ENCODE measurements at regions not wholly inside any gene's neighbourhood (a gene's known extent, or its start where the extent isn't known, plus 50 kb on each side); places are given as distances from the start of the nearest gene placed in this dataset.

DNA sequence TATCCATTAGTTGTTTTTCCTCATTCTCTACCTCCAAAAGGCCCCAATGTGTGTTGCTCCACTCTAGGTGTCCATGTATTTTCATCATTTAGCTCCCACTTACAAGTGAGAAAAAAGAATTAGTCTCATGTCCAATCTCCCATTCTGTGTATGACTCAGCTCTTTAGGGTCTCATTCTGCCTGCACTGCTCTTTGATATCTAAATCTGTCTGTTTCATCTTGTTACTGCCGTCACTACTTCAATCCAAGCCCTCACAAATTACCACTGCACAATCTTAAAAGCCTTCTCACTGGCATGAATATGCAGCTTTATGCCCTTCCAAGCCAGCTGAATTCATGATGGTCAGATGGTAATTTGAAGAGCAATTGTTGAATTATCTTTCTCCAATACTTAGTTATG, 480.5 kb downstream of the TRIB2 start:
- intact Hi-C loops (cut with DNase I): no loop called here
- H3K27me3 ChIP-seq: no peaks in the 10 kb centered on the region
- H3K36me3 ChIP-seq (replicated peaks in 1 of 2; ENCODE audit: insufficient read depth in 1 of 2, low read depth in 2 of 2): no peaks in the 10 kb centered on the region
- DNase-seq (no peak), ATAC-seq (no peak)
- H3K4me1 ChIP-seq: no peaks in the 10 kb centered on the region
- TF ChIP-seq, protein P1, sequence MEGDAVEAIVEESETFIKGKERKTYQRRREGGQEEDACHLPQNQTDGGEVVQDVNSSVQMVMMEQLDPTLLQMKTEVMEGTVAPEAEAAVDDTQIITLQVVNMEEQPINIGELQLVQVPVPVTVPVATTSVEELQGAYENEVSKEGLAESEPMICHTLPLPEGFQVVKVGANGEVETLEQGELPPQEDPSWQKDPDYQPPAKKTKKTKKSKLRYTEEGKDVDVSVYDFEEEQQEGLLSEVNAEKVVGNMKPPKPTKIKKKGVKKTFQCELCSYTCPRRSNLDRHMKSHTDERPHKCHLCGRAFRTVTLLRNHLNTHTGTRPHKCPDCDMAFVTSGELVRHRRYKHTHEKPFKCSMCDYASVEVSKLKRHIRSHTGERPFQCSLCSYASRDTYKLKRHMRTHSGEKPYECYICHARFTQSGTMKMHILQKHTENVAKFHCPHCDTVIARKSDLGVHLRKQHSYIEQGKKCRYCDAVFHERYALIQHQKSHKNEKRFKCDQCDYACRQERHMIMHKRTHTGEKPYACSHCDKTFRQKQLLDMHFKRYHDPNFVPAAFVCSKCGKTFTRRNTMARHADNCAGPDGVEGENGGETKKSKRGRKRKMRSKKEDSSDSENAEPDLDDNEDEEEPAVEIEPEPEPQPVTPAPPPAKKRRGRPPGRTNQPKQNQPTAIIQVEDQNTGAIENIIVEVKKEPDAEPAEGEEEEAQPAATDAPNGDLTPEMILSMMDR (IDR thresholded peaks at IDR 0.05): no peak
- TF ChIP-seq POLR2A (IDR thresholded peaks at IDR 0.05): no peak
- 71 to 72% methylated on average over 1 of the region's 1 CpG for WGBS, 2 donors
- no peak overlapping the region for H3K27ac ChIP-seq
- no peaks in the 10 kb centered on the region for H3K9me3 ChIP-seq
- no peak overlapping the region for H3K4me3 ChIP-seq

DNA sequence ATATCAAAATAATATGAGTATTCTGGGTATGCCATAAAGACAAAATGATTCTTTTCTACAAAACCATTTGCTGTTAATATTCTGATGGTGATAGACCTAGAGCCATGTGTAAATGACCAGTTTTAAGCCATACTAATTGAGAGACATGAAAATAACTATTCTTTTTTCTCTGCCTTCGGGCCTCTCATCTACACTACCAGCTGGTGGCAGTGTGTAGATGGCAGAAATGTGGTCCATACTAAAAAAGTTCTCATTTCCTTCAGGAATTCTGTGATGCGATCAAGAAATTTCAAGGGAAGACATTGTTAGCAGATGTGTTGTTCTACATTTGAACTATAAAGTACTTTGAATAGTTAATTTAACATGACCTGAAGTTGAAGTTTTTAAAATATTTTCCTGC, 485.2 kb downstream of the TRIB2 start:
- WGBS, 2 donors: 52 to 58% methylated on average over 2 of the region's 2 CpGs
- no peaks in the 10 kb centered on the region for H3K27me3 ChIP-seq
- DNase-seq (peak in 2 of 4 donors; percentile 3 to 9), ATAC-seq (no peak)
- H3K4me3 ChIP-seq: no peak overlapping the region
- H3K27ac ChIP-seq: no peak overlapping the region
- no peaks in the 10 kb centered on the region for H3K4me1 ChIP-seq
- H3K36me3 ChIP-seq (replicated peaks in 1 of 2; ENCODE audit: insufficient read depth in 1 of 2, low read depth in 2 of 2): no peaks in the 10 kb centered on the region
- intact Hi-C loops (cut with DNase I): no loop called here
- TF ChIP-seq POLR2A (IDR thresholded peaks at IDR 0.05): no peak
- TF ChIP-seq, protein P1 (IDR thresholded peaks at IDR 0.05): peak in 6 of 7 experiments; percentile 10 to 21 (median 14)
- H3K9me3 ChIP-seq: no peaks in the 10 kb centered on the region

DNA sequence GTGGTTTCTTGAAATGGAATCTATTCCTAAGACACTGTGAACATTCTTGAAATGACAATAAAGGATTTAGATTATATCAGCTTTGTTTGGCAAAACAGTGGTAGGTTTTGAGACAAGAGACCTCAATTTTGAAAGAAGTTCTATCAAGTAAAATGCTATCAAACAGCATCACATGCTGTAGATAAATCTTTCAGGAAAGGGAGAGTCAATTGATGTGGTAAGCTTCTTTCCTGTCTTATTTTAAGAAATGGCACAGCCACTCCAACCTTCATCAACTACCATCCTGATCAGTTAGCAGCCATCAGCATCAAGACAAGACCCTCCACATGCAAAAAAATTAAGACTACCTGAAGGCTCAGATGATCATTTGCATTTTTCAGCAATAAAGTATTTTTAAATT, 495.4 kb downstream of the TRIB2 start:
- H3K9me3 ChIP-seq: no peaks in the 10 kb centered on the region
- DNase-seq (no peak), ATAC-seq (no peak)
- intact Hi-C loops (cut with DNase I): no loop called here
- H3K4me1 ChIP-seq: no peaks in the 10 kb centered on the region
- H3K36me3 ChIP-seq (replicated peaks in 1 of 2; ENCODE audit: insufficient read depth in 1 of 2, low read depth in 2 of 2): no peaks in the 10 kb centered on the region
- no peaks in the 10 kb centered on the region for H3K27me3 ChIP-seq
- H3K4me3 ChIP-seq: no peak overlapping the region
- H3K27ac ChIP-seq: no peak overlapping the region
- TF ChIP-seq, protein P1 (IDR thresholded peaks at IDR 0.05): no peak

DNA sequence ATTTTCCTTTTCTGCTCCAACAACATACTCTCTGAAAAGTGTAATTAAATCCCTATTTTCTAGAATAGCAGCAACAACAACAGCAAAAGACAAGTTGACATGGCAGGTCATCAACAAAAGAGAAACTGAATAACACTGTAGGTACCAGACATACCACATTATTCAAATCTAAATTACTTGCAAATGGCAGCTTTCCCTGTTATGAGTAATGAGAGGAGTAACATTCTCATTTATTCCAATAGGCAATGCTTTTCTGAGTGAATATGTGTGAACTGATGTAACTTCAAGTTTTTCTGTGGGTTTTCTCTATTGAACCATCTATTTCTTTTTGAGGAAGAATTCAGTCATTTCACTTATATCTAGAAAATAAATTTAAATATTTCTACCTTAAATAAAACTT, 501.5 kb downstream of the TRIB2 start:
- TF ChIP-seq POLR2A (IDR thresholded peaks at IDR 0.05): no peak
- TF ChIP-seq, protein P1 (IDR thresholded peaks at IDR 0.05): no peak
- Histone ChIP-seq H3K9me3 (no peaks in the 10 kb centered on the region), H3K4me3 (no peak overlapping the region), H3K4me1 (no peaks in the 10 kb centered on the region), H3K27me3 (no peaks in the 10 kb centered on the region), H3K27ac (no peak overlapping the region), H3K36me3 (replicated peaks in 1 of 2; ENCODE audit: insufficient read depth in 1 of 2, low read depth in 2 of 2) (no peaks in the 10 kb centered on the region)
- intact Hi-C loops (cut with DNase I): no loop called here
- ATAC-seq (no peak), DNase-seq (no peak)

DNA sequence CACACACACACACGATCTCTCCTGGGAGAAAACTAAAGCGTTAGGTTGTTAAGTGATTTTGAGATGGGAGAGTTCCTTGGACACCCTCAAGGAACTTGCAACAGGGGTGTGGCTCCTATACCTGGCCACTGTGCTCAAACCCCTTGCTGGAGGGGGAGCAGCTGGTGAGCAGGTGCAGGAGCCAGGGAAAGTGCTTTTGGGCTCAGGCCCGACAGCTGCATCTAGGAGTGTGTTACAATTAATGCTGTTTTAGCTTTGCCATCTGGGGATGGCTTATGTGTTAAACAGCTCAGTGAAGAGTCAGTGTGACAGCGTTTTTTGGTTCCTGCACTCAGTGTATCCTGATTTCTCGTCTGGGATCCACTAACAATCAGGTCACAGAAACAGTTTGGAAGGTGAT, 510.8 kb downstream of the TRIB2 start:
- H3K27me3 ChIP-seq: no peaks in the 10 kb centered on the region
- 70 to 83% methylated on average over 4 to 5 of the region's 5 CpGs for WGBS, 2 donors
- no peaks in the 10 kb centered on the region for H3K36me3 ChIP-seq (replicated peaks in 1 of 2; ENCODE audit: insufficient read depth in 1 of 2, low read depth in 2 of 2)
- intact Hi-C loops (cut with DNase I): no loop called here
- peaks cover 12% of the 10 kb centered on the region for H3K4me1 ChIP-seq
- H3K9me3 ChIP-seq: no peaks in the 10 kb centered on the region
- no peak overlapping the region for H3K27ac ChIP-seq
- no peak for TF ChIP-seq POLR2A (IDR thresholded peaks at IDR 0.05)
- TF ChIP-seq, protein P1 (IDR thresholded peaks at IDR 0.05): no peak
- H3K4me3 ChIP-seq: no peak overlapping the region
- DNase-seq (no peak), ATAC-seq (no peak)

All from body of pancreas (tissue), 4 donors.